UCSD-AML1 (cell line): ENCODE measurements at regions not wholly inside any gene's neighbourhood (a gene's known extent, or its start where the extent isn't known, plus 50 kb on each side); places are given as distances from the start of the nearest gene placed in this dataset.
"Not testable (repeated sequence)": the region's sequence is repeated elsewhere in the genome, so short reads cannot be mapped to it uniquely, and the experiment has no call there.

Experiments used
- DNase-seq: peaks from one replicate; lab custom pipeline; 2025; ENCODE audit not compliant: unreplicated experiment; lab: John Stamatoyannopoulos, UW

GRCh38 chr10:63675171-63675570 lies 154.0 kb downstream of the REEP3 start:
- no peak for DNase-seq

GRCh38 chr10:63677001-63677400 lies 155.8 kb downstream of the REEP3 start:
- DNase-seq: no peak

- DNase-seq: not testable (repeated sequence)
These were observed 159.3 kb downstream of the REEP3 start for GRCh38 chr10:63680545-63680944.

- DNase-seq: no peak
These were observed 160.9 kb downstream of the REEP3 start for GRCh38 chr10:63681993-63682697.

- DNase-seq: not testable (repeated sequence)
These were observed 161.5 kb downstream of the REEP3 start for GRCh38 chr10:63682698-63683052.

GRCh38 chr10:63683223-63683622 lies 162.0 kb downstream of the REEP3 start:
- no peak for DNase-seq

- DNase-seq: no peak
These were observed 162.5 kb downstream of the REEP3 start for GRCh38 chr10:63683686-63684085.

- DNase-seq: no peak
These were observed 163.2 kb downstream of the REEP3 start for GRCh38 chr10:63684257-63684936.

- DNase-seq: no peak
These were observed 168.6 kb downstream of the REEP3 start for GRCh38 chr10:63689768-63690167.

GRCh38 chr10:63692220-63692896 lies 171.2 kb downstream of the REEP3 start:
- no peak for DNase-seq

GRCh38 chr10:63693021-63693420 lies 171.8 kb downstream of the REEP3 start:
- not testable (repeated sequence) for DNase-seq

GRCh38 chr10:63696205-63696604 lies 175.0 kb downstream of the REEP3 start:
- DNase-seq: no peak

- no peak for DNase-seq
These were observed 177.0 kb downstream of the REEP3 start for GRCh38 chr10:63697956-63698786.

- DNase-seq: no peak
These were observed 177.6 kb downstream of the REEP3 start for GRCh38 chr10:63698787-63699150.

- DNase-seq: no peak
These were observed 178.8 kb downstream of the REEP3 start for GRCh38 chr10:63699785-63700613.

GRCh38 chr10:63700631-63701156 lies 179.5 kb downstream of the REEP3 start:
- no peak for DNase-seq

GRCh38 chr10:63702092-63702491 lies 180.9 kb downstream of the REEP3 start:
- DNase-seq: no peak

- peak; percentile 17 for DNase-seq
These were observed 182.0 kb downstream of the REEP3 start for GRCh38 chr10:63703113-63703670.

GRCh38 chr10:63703740-63704345 lies 182.6 kb downstream of the REEP3 start:
- no peak for DNase-seq
